ENCODE measurements at regions not wholly inside any gene's neighbourhood (a gene's known extent, or its start where the extent isn't known, plus 50 kb on each side); places are given as distances from the start of the nearest gene placed in this dataset.

DNA sequence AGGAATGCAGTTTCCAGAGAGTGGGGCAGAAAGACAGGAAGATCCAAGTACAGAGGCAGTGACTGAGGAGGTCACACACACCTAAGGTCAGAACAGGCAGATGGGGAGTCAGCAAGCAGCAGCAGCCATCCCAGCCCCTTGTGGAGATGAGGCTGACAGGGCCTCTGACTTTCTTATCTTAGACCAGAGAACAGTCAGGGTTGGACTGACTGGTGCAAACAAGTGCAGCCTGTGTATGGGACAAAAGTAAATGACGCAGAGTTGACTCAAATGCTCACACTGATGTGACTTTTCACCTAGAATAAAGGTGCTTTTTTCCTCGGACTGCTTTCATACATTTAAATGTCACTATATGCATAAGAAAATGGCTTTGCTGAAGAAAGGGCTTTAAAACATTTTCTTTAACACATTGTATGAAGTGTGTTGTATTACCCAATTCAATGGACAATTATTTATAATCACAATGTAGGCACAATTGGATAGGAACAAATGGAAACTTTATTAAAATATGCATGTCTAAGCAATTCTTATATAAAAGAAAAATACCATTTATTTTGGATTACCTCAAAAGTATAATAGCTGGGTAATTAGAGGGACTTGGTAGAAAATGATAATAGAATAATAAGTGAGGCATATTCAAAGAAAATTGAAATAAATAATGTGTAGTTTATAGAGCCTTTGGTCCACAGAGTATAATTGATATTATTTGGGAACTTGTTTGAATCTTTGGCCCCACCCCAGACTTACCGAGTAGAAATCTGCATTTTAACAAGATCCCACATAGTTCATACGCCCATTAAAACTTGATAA lies 1321.5 kb upstream of the CELF4 start:
- TF ChIP-seq, protein P1, sequence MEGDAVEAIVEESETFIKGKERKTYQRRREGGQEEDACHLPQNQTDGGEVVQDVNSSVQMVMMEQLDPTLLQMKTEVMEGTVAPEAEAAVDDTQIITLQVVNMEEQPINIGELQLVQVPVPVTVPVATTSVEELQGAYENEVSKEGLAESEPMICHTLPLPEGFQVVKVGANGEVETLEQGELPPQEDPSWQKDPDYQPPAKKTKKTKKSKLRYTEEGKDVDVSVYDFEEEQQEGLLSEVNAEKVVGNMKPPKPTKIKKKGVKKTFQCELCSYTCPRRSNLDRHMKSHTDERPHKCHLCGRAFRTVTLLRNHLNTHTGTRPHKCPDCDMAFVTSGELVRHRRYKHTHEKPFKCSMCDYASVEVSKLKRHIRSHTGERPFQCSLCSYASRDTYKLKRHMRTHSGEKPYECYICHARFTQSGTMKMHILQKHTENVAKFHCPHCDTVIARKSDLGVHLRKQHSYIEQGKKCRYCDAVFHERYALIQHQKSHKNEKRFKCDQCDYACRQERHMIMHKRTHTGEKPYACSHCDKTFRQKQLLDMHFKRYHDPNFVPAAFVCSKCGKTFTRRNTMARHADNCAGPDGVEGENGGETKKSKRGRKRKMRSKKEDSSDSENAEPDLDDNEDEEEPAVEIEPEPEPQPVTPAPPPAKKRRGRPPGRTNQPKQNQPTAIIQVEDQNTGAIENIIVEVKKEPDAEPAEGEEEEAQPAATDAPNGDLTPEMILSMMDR (conservative IDR thresholded peaks at IDR 0.05; ENCODE audit: low read depth, low read length), result no peak
- no peak overlapping the region for H3K4me2 ChIP-seq
- no peak overlapping the region for H3K27ac ChIP-seq
- no peak overlapping the region for H2AFZ ChIP-seq (ENCODE audit: low read depth)
- no peaks in the 10 kb centered on the region for H4K20me1 ChIP-seq (ENCODE audit: insufficient read depth)
- no peaks in the 10 kb centered on the region for H3K27me3 ChIP-seq (ENCODE audit: insufficient read depth, low read depth)
- H3K9ac ChIP-seq, result no peak overlapping the region
- no peaks in the 10 kb centered on the region for H3K4me1 ChIP-seq (ENCODE audit: low read depth, poor library complexity, severe bottlenecking)
- no peak overlapping the region for H3K4me3 ChIP-seq (IDR thresholded peaks at IDR 0.05; ENCODE audit: insufficient read depth, low read depth, low read length)
- H3K79me2 ChIP-seq (ENCODE audit: insufficient read depth, low read depth), result no peaks in the 10 kb centered on the region
- no peaks in the 10 kb centered on the region for H3K36me3 ChIP-seq (ENCODE audit: insufficient read depth)

DNA sequence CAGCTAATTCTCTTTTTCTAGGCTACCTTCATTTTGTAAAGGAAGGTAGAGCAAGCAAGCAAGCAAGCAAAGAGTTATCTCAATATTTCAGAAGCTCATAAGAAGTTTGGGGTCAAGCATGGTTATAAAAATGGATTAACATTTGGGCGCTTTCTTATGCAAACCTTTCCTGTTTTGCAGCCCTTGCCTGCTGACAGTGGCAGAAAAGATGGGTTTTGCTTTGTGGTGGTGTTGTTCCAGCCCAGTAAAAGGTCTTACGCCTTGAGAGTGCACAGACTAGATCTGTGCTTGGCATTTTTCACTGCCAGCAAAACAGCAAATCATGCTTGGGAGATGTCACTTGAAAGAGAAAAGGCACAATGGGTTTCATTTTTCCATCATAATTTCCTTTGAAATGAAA lies 1320.6 kb upstream of the CELF4 start:
- no peak overlapping the region for H2AFZ ChIP-seq (ENCODE audit: low read depth)
- no peaks in the 10 kb centered on the region for H3K36me3 ChIP-seq (ENCODE audit: insufficient read depth)
- no peaks in the 10 kb centered on the region for H4K20me1 ChIP-seq (ENCODE audit: insufficient read depth)
- H3K4me1 ChIP-seq (ENCODE audit: low read depth, poor library complexity, severe bottlenecking), result no peaks in the 10 kb centered on the region
- no peaks in the 10 kb centered on the region for H3K27me3 ChIP-seq (ENCODE audit: insufficient read depth, low read depth)
- no peaks in the 10 kb centered on the region for H3K79me2 ChIP-seq (ENCODE audit: insufficient read depth, low read depth)
- H3K27ac ChIP-seq, result no peak overlapping the region
- TF ChIP-seq, protein P1 (conservative IDR thresholded peaks at IDR 0.05; ENCODE audit: low read depth, low read length), result no peak
- H3K4me3 ChIP-seq (IDR thresholded peaks at IDR 0.05; ENCODE audit: insufficient read depth, low read depth, low read length), result no peak overlapping the region
- H3K4me2 ChIP-seq, result no peak overlapping the region
- H3K9ac ChIP-seq, result no peak overlapping the region

DNA sequence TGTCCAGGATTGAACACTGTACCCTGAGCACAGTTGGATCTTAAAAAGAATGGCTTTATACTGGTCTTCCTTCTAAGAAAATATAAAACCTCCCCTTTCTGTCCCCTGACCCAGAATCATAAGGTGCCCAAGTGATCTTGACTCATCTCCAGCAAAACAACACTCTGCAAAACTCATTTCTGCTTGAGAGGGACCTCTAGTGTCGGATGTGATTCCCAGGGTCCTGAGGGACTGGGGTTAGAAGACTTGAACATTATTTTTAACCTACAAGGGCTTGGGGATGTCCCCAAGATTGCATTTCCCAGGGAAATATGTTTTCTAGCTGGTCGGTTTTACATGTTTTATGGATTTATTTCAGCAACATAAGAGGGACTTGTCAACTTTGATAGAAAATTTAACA lies 1318.5 kb upstream of the CELF4 start:
- Histone ChIP-seq H2AFZ (ENCODE audit: low read depth) (no peak overlapping the region), H3K4me1 (ENCODE audit: low read depth, poor library complexity, severe bottlenecking) (no peaks in the 10 kb centered on the region), H3K79me2 (ENCODE audit: insufficient read depth, low read depth) (no peaks in the 10 kb centered on the region), H3K9ac (no peak overlapping the region), H3K27ac (no peak overlapping the region), H3K27me3 (ENCODE audit: insufficient read depth, low read depth) (no peaks in the 10 kb centered on the region), H4K20me1 (ENCODE audit: insufficient read depth) (no peaks in the 10 kb centered on the region), H3K4me3 (IDR thresholded peaks at IDR 0.05; ENCODE audit: insufficient read depth, low read depth, low read length) (no peak overlapping the region), H3K4me2 (no peak overlapping the region), H3K36me3 (ENCODE audit: insufficient read depth) (no peaks in the 10 kb centered on the region)
- TF ChIP-seq, protein P1 (conservative IDR thresholded peaks at IDR 0.05; ENCODE audit: low read depth, low read length), result no peak

DNA sequence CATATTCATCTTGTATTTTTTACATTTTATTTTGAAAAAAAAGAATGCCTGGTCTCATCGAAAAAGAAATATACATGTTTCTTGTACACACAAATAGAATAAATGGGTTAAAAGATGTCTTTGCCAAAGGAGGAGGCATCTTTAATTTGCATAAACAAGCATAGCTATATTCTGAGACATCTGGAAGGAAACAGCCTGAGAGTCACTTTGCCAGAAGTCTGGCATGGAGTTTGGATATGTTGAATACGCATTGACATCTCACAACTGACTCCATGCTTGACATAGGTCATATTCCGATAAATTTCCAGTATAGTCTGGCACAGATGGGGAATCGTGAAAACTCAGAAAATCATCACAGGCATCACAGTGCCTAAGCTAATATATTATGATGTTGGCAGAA lies 1317.5 kb upstream of the CELF4 start:
- TF ChIP-seq, protein P1 (conservative IDR thresholded peaks at IDR 0.05; ENCODE audit: low read depth, low read length), result no peak

More for the DNA sequence above, 1317.5 kb upstream of the CELF4 start:
- Histone ChIP-seq H3K36me3 (ENCODE audit: insufficient read depth) (no peaks in the 10 kb centered on the region), H3K4me2 (no peak overlapping the region), H3K27ac (no peak overlapping the region), H3K79me2 (ENCODE audit: insufficient read depth, low read depth) (no peaks in the 10 kb centered on the region), H3K27me3 (ENCODE audit: insufficient read depth, low read depth) (no peaks in the 10 kb centered on the region), H3K4me3 (IDR thresholded peaks at IDR 0.05; ENCODE audit: insufficient read depth, low read depth, low read length) (no peak overlapping the region), H3K9ac (no peak overlapping the region), H4K20me1 (ENCODE audit: insufficient read depth) (no peaks in the 10 kb centered on the region), H3K4me1 (ENCODE audit: low read depth, poor library complexity, severe bottlenecking) (no peaks in the 10 kb centered on the region), H2AFZ (ENCODE audit: low read depth) (no peak overlapping the region)
